ENCODE measurements at regions not wholly inside any gene's neighbourhood (a gene's known extent, or its start where the extent isn't known, plus 50 kb on each side); places are given as distances from the start of the nearest gene placed in this dataset.
"Not testable (repeated sequence)": the region's sequence is repeated elsewhere in the genome, so short reads cannot be mapped to it uniquely, and the experiment has no call there.

GRCh38 chr9:43089337-43089736, 905.9 kb downstream of the SPATA31A6 start:
- DNase-seq; H3K36me3 Mint-ChIP-seq (ENCODE audit: low read depth); H3K4me3 ChIP-seq (ENCODE audit: low read length); H3K27ac ChIP-seq (ENCODE audit: low read depth, low read length); H3K4me1 ChIP-seq (ENCODE audit: control insufficient read depth, insufficient read depth, low read length); H3K9me3 Mint-ChIP-seq; H3K4me1 Mint-ChIP-seq; H3K4me3 Mint-ChIP-seq; H3K36me3 ChIP-seq (ENCODE audit: control insufficient read depth, insufficient read depth, low read length); H3K9me3 ChIP-seq (ENCODE audit: control insufficient read depth, low read length); H3K27me3 ChIP-seq (ENCODE audit: control insufficient read depth, insufficient read depth, low read length, poor library complexity, severe bottlenecking); H3K27ac Mint-ChIP-seq; H3K9ac ChIP-seq (ENCODE audit: extremely low read depth, low read length, poor library complexity, severe bottlenecking): not testable (repeated sequence)
- 90 to 98% methylated on average over 9 to 25 of the region's 25 CpGs for WGBS, 2 experiments (ENCODE audit: insufficient coverage in 1 of 2, insufficient read length in 1 of 2)
- H3K27me3 Mint-ChIP-seq (ENCODE audit: insufficient read depth): peaks cover 27% of the 10 kb centered on the region

- not testable (repeated sequence) for H3K9me3 Mint-ChIP-seq; H3K9me3 ChIP-seq (ENCODE audit: control insufficient read depth, low read length); H3K4me1 ChIP-seq (ENCODE audit: control insufficient read depth, insufficient read depth, low read length); H3K27me3 ChIP-seq (ENCODE audit: control insufficient read depth, insufficient read depth, low read length, poor library complexity, severe bottlenecking); H3K4me3 ChIP-seq (ENCODE audit: low read length); H3K4me1 Mint-ChIP-seq; DNase-seq; H3K27ac ChIP-seq (ENCODE audit: low read depth, low read length); H3K9ac ChIP-seq (ENCODE audit: extremely low read depth, low read length, poor library complexity, severe bottlenecking); H3K4me3 Mint-ChIP-seq; H3K36me3 ChIP-seq (ENCODE audit: control insufficient read depth, insufficient read depth, low read length); H3K36me3 Mint-ChIP-seq (ENCODE audit: low read depth); H3K27ac Mint-ChIP-seq
- peaks cover 52% of the 10 kb centered on the region for H3K27me3 Mint-ChIP-seq (ENCODE audit: insufficient read depth)
- 89 to 100% methylated on average over 1 to 9 of the region's 9 CpGs for WGBS, 2 experiments (ENCODE audit: insufficient coverage in 1 of 2, insufficient read length in 1 of 2)
Measured at GRCh38 chr9:43110376-43110775, 926.9 kb downstream of the SPATA31A6 start.

GRCh38 chr9:43112846-43113245, 929.4 kb downstream of the SPATA31A6 start:
- peaks cover 55% of the 10 kb centered on the region for H3K27me3 Mint-ChIP-seq (ENCODE audit: insufficient read depth)
- H3K36me3 ChIP-seq (ENCODE audit: control insufficient read depth, insufficient read depth, low read length); H3K4me1 ChIP-seq (ENCODE audit: control insufficient read depth, insufficient read depth, low read length); H3K27ac Mint-ChIP-seq; H3K4me1 Mint-ChIP-seq; H3K4me3 ChIP-seq (ENCODE audit: low read length); H3K9ac ChIP-seq (ENCODE audit: extremely low read depth, low read length, poor library complexity, severe bottlenecking); H3K27me3 ChIP-seq (ENCODE audit: control insufficient read depth, insufficient read depth, low read length, poor library complexity, severe bottlenecking); H3K4me3 Mint-ChIP-seq; DNase-seq; H3K9me3 Mint-ChIP-seq; H3K36me3 Mint-ChIP-seq (ENCODE audit: low read depth); H3K9me3 ChIP-seq (ENCODE audit: control insufficient read depth, low read length); H3K27ac ChIP-seq (ENCODE audit: low read depth, low read length): not testable (repeated sequence)
- 57 to 74% methylated on average over 1 to 6 of the region's 7 CpGs for WGBS, 2 experiments (ENCODE audit: insufficient coverage in 1 of 2, insufficient read length in 1 of 2)

- 77 to 100% methylated on average over 1 to 6 of the region's 6 CpGs for WGBS, 2 experiments (ENCODE audit: insufficient coverage in 1 of 2, insufficient read length in 1 of 2)
- H3K4me3 ChIP-seq (ENCODE audit: low read length); H3K4me1 Mint-ChIP-seq; H3K36me3 Mint-ChIP-seq (ENCODE audit: low read depth); H3K9ac ChIP-seq (ENCODE audit: extremely low read depth, low read length, poor library complexity, severe bottlenecking); H3K27ac Mint-ChIP-seq; H3K9me3 Mint-ChIP-seq; H3K36me3 ChIP-seq (ENCODE audit: control insufficient read depth, insufficient read depth, low read length); H3K4me3 Mint-ChIP-seq; H3K9me3 ChIP-seq (ENCODE audit: control insufficient read depth, low read length); H3K27ac ChIP-seq (ENCODE audit: low read depth, low read length); DNase-seq; H3K27me3 ChIP-seq (ENCODE audit: control insufficient read depth, insufficient read depth, low read length, poor library complexity, severe bottlenecking); H3K4me1 ChIP-seq (ENCODE audit: control insufficient read depth, insufficient read depth, low read length): not testable (repeated sequence)
- peaks cover 61% of the 10 kb centered on the region for H3K27me3 Mint-ChIP-seq (ENCODE audit: insufficient read depth)
Measured at GRCh38 chr9:43115813-43116229, 932.4 kb downstream of the SPATA31A6 start.

- H3K4me1 Mint-ChIP-seq; H3K27me3 ChIP-seq (ENCODE audit: control insufficient read depth, insufficient read depth, low read length, poor library complexity, severe bottlenecking); DNase-seq; H3K4me1 ChIP-seq (ENCODE audit: control insufficient read depth, insufficient read depth, low read length); H3K27ac ChIP-seq (ENCODE audit: low read depth, low read length); H3K36me3 Mint-ChIP-seq (ENCODE audit: low read depth); H3K4me3 Mint-ChIP-seq; H3K9me3 Mint-ChIP-seq; H3K9me3 ChIP-seq (ENCODE audit: control insufficient read depth, low read length); H3K9ac ChIP-seq (ENCODE audit: extremely low read depth, low read length, poor library complexity, severe bottlenecking); H3K4me3 ChIP-seq (ENCODE audit: low read length); H3K27ac Mint-ChIP-seq; H3K36me3 ChIP-seq (ENCODE audit: control insufficient read depth, insufficient read depth, low read length): not testable (repeated sequence)
- WGBS, 2 experiments (ENCODE audit: insufficient coverage in 1 of 2, insufficient read length in 1 of 2): 80 to 100% methylated on average over 4 to 11 of the region's 11 CpGs
- peaks cover 64% of the 10 kb centered on the region for H3K27me3 Mint-ChIP-seq (ENCODE audit: insufficient read depth)
Measured at GRCh38 chr9:43118088-43118865, 934.8 kb downstream of the SPATA31A6 start.

GRCh38 chr9:43119565-43119964, 936.1 kb downstream of the SPATA31A6 start:
- not testable (repeated sequence) for H3K9me3 ChIP-seq (ENCODE audit: control insufficient read depth, low read length); DNase-seq; H3K9ac ChIP-seq (ENCODE audit: extremely low read depth, low read length, poor library complexity, severe bottlenecking); H3K36me3 Mint-ChIP-seq (ENCODE audit: low read depth); H3K27ac Mint-ChIP-seq; H3K36me3 ChIP-seq (ENCODE audit: control insufficient read depth, insufficient read depth, low read length); H3K9me3 Mint-ChIP-seq; H3K27me3 ChIP-seq (ENCODE audit: control insufficient read depth, insufficient read depth, low read length, poor library complexity, severe bottlenecking); H3K4me1 Mint-ChIP-seq; H3K4me1 ChIP-seq (ENCODE audit: control insufficient read depth, insufficient read depth, low read length); H3K4me3 ChIP-seq (ENCODE audit: low read length); H3K4me3 Mint-ChIP-seq; H3K27ac ChIP-seq (ENCODE audit: low read depth, low read length)
- H3K27me3 Mint-ChIP-seq (ENCODE audit: insufficient read depth): peaks cover 62% of the 10 kb centered on the region
- WGBS, 2 experiments (ENCODE audit: insufficient coverage in 1 of 2, insufficient read length in 1 of 2): 83 to 90% methylated on average over 3 to 6 of the region's 7 CpGs

GRCh38 chr9:43119978-43120377, 936.5 kb downstream of the SPATA31A6 start:
- not testable (repeated sequence) for H3K4me3 Mint-ChIP-seq

More at GRCh38 chr9:43119978-43120377, 936.5 kb downstream of the SPATA31A6 start:
- not testable (repeated sequence) for H3K9me3 ChIP-seq (ENCODE audit: control insufficient read depth, low read length); H3K27ac ChIP-seq (ENCODE audit: low read depth, low read length); H3K27me3 ChIP-seq (ENCODE audit: control insufficient read depth, insufficient read depth, low read length, poor library complexity, severe bottlenecking); H3K27ac Mint-ChIP-seq; H3K9me3 Mint-ChIP-seq; DNase-seq; H3K4me1 ChIP-seq (ENCODE audit: control insufficient read depth, insufficient read depth, low read length); H3K36me3 Mint-ChIP-seq (ENCODE audit: low read depth); H3K9ac ChIP-seq (ENCODE audit: extremely low read depth, low read length, poor library complexity, severe bottlenecking); H3K36me3 ChIP-seq (ENCODE audit: control insufficient read depth, insufficient read depth, low read length); H3K4me1 Mint-ChIP-seq; H3K4me3 ChIP-seq (ENCODE audit: low read length)
- 80 to 84% methylated on average over 1 to 2 of the region's 3 CpGs for WGBS, 2 experiments (ENCODE audit: insufficient coverage in 1 of 2, insufficient read length in 1 of 2)
- peaks cover 61% of the 10 kb centered on the region for H3K27me3 Mint-ChIP-seq (ENCODE audit: insufficient read depth)

Measured in endodermal cell (in vitro differentiated cells).